Adrenal gland (tissue), 9 donors: ENCODE measurements at regions not wholly inside any gene's neighbourhood (a gene's known extent, or its start where the extent isn't known, plus 50 kb on each side); places are given as distances from the start of the nearest gene placed in this dataset.

ENCODE experiments used
- DNase-seq, 7 donors: peaks; one replicate each; pipeline ENCODE4 v3.0.0-alpha.2; 2019 to 2020
- H3K27ac ChIP-seq, 5 donors: fragments of 200-600 bp; sonication (generic) in 4 of 5; 1 replicate in 3 of 5; 2 replicates in 2 of 5; pipeline versions ENCODE4 v1.5.1 to v1.8.0; 2016 to 2020; ENCODE audit warnings: mild to moderate bottlenecking in 1 of 5
- H3K27me3 ChIP-seq: fragments of 200-600 bp; 2 replicates; pipeline ENCODE4 v1.8.0; 2021
- H3K36me3 ChIP-seq, 2 donors: fragments of 200-600 bp; replicated peaks in 1 of 2; 1 replicate in 1 of 2; 2 replicates in 1 of 2; pipeline versions ENCODE4 v1.5.1 to v1.8.0; 2018 to 2022
- H3K4me1 ChIP-seq, 2 donors: fragments of 200-600 bp; replicated peaks in 1 of 2; 1 replicate in 1 of 2; 2 replicates in 1 of 2; pipeline versions ENCODE4 v1.5.1 to v1.8.0; 2018 to 2021
- H3K4me3 ChIP-seq, 4 donors: fragments of 200-600 bp; sonication (generic) in 3 of 4; one replicate each; pipeline ENCODE4 v1.5.1; 2016 to 2018
- H3K9me3 ChIP-seq, 3 donors: fragments of 200-600 bp; sonication (generic) in 1 of 3; replicated peaks in 1 of 3; 1 replicate in 2 of 3; 2 replicates in 1 of 3; pipeline versions ENCODE4 v1.5.1 to v1.8.0; 2016 to 2021
- POLR2A ChIP-seq, 2 donors: fragments of 450-650 bp; IDR thresholded peaks; one replicate each; pipeline ENCODE4 v1.6.1; 2017; ENCODE audit warnings: antibody characterized with exemption in 2 of 2, mild to moderate bottlenecking in 2 of 2, moderate library complexity in 1 of 2
- WGBS, 4 donors: extraction: QIAGEN DNeasy Blood & Tissue Kit in 2 of 4; methylation state at CpG; one replicate each; pipeline versions ENCODE4 v1.1.5 to v1.1.7; 2013 to 2017; 5-methylcytosine and 5-hydroxymethylcytosine counted together
- intact Hi-C, 2 donors: fragments of 100-400 bp; cut with DNase I; formaldehyde crosslinking; loops; one replicate each; pipeline versions ENCODE4 v1.14.1 to v1.15.0; 2022 to 2023
- TF ChIP-seq, protein P1 (sequence below), 6 experiments: fragments of 450-650 bp in 4 of 6; fragments of 200-600 bp in 2 of 6; sonication (generic) in 1 of 6; IDR thresholded peaks; 1 replicate in 5 of 6; 2 replicates in 1 of 6; pipeline versions ENCODE4 v1.5.1 to v1.8.0; 2016 to 2021; ENCODE audit warnings: antibody characterized with exemption in 6 of 6, mild to moderate bottlenecking in 2 of 6, moderate library complexity in 1 of 6
- donor health status: healthy with polysubstance abuse.
- donor health status: Bipolar disorder and iron deficiency.
- donor health status: DM: yes; HTN: yes; CAD: no.
- donor health status: DM: no; HTN: no; CAD: no.
- donor health status: DM: no; HTN: no; CAD: no.

DNA sequence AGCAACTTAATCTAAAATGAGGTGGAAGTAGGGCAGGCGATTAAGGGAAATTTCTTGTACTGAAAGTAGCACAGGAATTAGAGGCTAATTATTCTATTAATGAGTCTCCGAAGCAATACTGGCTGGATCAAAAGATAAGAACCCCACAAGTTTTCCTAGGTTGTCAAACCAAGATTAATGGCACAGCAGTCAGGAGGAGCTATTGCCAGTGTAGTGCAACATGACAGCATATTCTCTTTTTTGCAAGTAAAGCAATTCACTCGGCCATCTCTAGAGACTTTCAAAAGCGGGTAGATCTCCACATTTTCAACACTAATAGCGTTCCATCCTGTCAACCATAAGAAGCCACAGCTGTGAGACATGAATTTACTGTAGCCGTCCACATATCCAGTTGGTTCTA, 81.2 kb downstream of the CYB561 start:
- Histone ChIP-seq H3K4me3 (no peak overlapping the region), H3K36me3 (no peaks in the 10 kb centered on the region), H3K27ac (no peak overlapping the region), H3K4me1 (no peaks in the 10 kb centered on the region), H3K9me3 (no peaks in the 10 kb centered on the region), H3K27me3 (no peaks in the 10 kb centered on the region)
- intact Hi-C loops = no loop called here
- TF ChIP-seq POLR2A (IDR thresholded peaks at IDR 0.05) = no peak
- TF ChIP-seq, protein P1, sequence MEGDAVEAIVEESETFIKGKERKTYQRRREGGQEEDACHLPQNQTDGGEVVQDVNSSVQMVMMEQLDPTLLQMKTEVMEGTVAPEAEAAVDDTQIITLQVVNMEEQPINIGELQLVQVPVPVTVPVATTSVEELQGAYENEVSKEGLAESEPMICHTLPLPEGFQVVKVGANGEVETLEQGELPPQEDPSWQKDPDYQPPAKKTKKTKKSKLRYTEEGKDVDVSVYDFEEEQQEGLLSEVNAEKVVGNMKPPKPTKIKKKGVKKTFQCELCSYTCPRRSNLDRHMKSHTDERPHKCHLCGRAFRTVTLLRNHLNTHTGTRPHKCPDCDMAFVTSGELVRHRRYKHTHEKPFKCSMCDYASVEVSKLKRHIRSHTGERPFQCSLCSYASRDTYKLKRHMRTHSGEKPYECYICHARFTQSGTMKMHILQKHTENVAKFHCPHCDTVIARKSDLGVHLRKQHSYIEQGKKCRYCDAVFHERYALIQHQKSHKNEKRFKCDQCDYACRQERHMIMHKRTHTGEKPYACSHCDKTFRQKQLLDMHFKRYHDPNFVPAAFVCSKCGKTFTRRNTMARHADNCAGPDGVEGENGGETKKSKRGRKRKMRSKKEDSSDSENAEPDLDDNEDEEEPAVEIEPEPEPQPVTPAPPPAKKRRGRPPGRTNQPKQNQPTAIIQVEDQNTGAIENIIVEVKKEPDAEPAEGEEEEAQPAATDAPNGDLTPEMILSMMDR (IDR thresholded peaks at IDR 0.05) = no peak
- 72 to 82% (median 76%) methylated on average over 6 of the region's 6 CpGs for WGBS, 4 donors
- DNase-seq = no peak

DNA sequence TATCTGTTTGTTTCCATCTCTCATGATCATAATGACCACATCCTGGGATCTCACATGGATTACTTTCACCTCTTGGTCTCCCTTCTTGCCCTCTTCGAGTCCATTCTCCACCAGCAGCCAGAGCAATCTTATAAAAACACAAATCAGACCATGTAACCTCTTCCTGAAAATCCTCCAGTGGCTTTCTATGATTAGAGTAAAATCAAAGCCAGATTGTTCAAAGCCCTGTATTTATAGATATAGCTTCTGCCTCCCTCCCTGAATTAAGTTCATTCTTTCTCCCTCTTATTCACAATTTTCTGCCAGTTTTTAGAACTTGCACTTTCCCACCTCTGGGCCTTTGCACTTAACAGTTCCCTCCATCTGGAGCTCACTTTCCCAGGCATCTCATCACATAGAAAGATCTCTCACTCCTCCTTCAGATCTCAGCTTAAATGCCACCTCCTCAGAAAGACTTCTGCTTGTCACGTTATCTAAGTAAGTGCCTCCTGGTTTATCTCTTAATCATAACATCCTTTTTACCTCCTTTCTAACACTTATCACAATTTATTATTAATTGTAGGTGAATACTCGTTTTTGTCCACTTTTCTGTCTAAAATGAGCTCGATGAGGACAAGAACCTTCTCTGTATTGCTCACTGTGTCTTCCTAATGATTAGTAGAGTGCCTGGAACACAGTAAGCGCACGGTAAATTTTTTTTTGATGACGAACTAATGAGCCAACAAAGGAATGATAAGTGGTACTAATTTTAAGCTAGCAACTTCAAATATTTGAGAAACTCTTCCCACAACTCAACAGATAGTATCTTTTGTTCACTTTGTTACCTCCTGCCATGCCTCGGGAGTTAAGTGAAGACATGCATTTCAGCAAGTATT, 80.5 kb downstream of the CYB561 start:
- no peak for DNase-seq
- TF ChIP-seq, protein P1 (IDR thresholded peaks at IDR 0.05) = no peak
- TF ChIP-seq POLR2A (IDR thresholded peaks at IDR 0.05) = no peak
- Histone ChIP-seq H3K36me3 (no peaks in the 10 kb centered on the region), H3K4me3 (no peak overlapping the region), H3K9me3 (no peaks in the 10 kb centered on the region), H3K27me3 (no peaks in the 10 kb centered on the region), H3K4me1 (no peaks in the 10 kb centered on the region), H3K27ac (no peak overlapping the region)
- 80 to 85% (median 83%) methylated on average over 8 of the region's 8 CpGs for WGBS, 4 donors
- intact Hi-C loops = no loop called here

DNA sequence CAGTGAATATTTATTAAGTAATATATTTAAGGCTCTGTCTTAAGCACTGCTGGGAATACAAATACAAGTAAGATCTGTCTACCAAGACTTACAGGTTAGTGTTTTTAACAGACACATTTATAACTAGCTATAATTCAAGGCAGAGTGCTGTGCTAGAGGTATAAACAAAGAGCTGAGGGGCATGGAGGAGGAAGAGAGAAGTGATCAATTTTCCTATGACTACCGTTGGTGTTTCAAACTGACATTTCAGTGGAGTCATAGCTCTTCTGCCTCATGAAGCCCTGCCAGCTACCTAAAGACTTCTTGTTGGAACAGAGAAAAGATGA, 79.9 kb downstream of the CYB561 start:
- Histone ChIP-seq H3K9me3 (no peaks in the 10 kb centered on the region), H3K27me3 (no peaks in the 10 kb centered on the region), H3K36me3 (no peaks in the 10 kb centered on the region), H3K4me1 (no peaks in the 10 kb centered on the region), H3K27ac (no peak overlapping the region), H3K4me3 (no peak overlapping the region)
- TF ChIP-seq POLR2A (IDR thresholded peaks at IDR 0.05) = no peak
- TF ChIP-seq, protein P1 (IDR thresholded peaks at IDR 0.05) = no peak
- no peak for DNase-seq
- intact Hi-C loops = no loop called here
- WGBS, 4 donors = 35 to 59% (median 43%) methylated on average over 1 of the region's 1 CpG

DNA sequence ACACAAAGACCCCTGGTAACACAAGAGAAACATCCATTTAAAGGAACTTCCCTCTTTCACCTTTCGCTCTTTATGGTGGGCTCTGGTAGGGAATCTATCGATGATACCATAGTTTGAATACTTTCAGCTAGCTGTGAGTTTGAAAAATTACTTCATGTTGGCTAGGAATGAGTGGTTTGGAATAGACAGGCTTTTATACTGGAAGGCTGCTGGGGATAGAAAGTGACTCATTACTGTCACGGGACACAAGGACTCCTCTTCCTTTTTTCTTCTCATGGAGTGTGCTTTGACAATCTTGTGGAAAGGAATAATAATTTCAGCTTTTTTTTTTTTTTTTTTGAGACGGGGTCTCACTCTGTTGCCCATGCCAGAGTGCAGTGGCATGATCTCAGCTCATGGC, 76.9 kb downstream of the CYB561 start:
- no peak for TF ChIP-seq POLR2A (IDR thresholded peaks at IDR 0.05)
- TF ChIP-seq, protein P1 (IDR thresholded peaks at IDR 0.05) = no peak
- H3K36me3 ChIP-seq = no peaks in the 10 kb centered on the region
- no peaks in the 10 kb centered on the region for H3K27me3 ChIP-seq
- H3K9me3 ChIP-seq = no peaks in the 10 kb centered on the region
- DNase-seq = peak in 2 of 7 donors; percentile 16 to 17
- WGBS, 4 donors = 58 to 66% (median 61%) methylated on average over 4 of the region's 4 CpGs
- no peak overlapping the region for H3K27ac ChIP-seq
- intact Hi-C loops = no loop called here
- no peak overlapping the region for H3K4me3 ChIP-seq
- H3K4me1 ChIP-seq = no peaks in the 10 kb centered on the region
